Activated naive CD4-positive, alpha-beta T cell treated with Interleukin-2 at 50 U/mL for 16 hours (primary cell): ENCODE measurements at regions not wholly inside any gene's neighbourhood (a gene's known extent, or its start where the extent isn't known, plus 50 kb on each side); places are given as distances from the start of the nearest gene placed in this dataset.
"Not testable (repeated sequence)": the region's sequence is repeated elsewhere in the genome, so short reads cannot be mapped to it uniquely, and the experiment has no call there.

ENCODE experiments used
- DNase-seq: peaks from one replicate; pipeline ENCODE4 v3.0.0-alpha.2; 2020

- no peak for DNase-seq
These were observed 809.2 kb upstream of the SOX11 start for GRCh38 chr2:4882941-4883340.

GRCh38 chr2:4883375-4883774 lies 808.8 kb upstream of the SOX11 start:
- DNase-seq, result no peak

- DNase-seq, result no peak
These were observed 808.0 kb upstream of the SOX11 start for GRCh38 chr2:4884117-4884571.

- DNase-seq, result no peak
These were observed 800.8 kb upstream of the SOX11 start for GRCh38 chr2:4891394-4891793.

GRCh38 chr2:4895371-4895770 lies 796.8 kb upstream of the SOX11 start:
- DNase-seq, result no peak

- DNase-seq, result no peak
These were observed 793.5 kb upstream of the SOX11 start for GRCh38 chr2:4898706-4899105.

GRCh38 chr2:4900242-4900641 lies 791.9 kb upstream of the SOX11 start:
- no peak for DNase-seq

- DNase-seq, result no peak
These were observed 791.1 kb upstream of the SOX11 start for GRCh38 chr2:4900861-4901770.

- DNase-seq, result no peak
These were observed 788.4 kb upstream of the SOX11 start for GRCh38 chr2:4903656-4904348.

- DNase-seq, result no peak
These were observed 783.7 kb upstream of the SOX11 start for GRCh38 chr2:4908461-4908860.

GRCh38 chr2:4909346-4910009 lies 782.7 kb upstream of the SOX11 start:
- DNase-seq, result no peak

- no peak for DNase-seq
These were observed 778.1 kb upstream of the SOX11 start for GRCh38 chr2:4914036-4914435.

- no peak for DNase-seq
These were observed 777.6 kb upstream of the SOX11 start for GRCh38 chr2:4914551-4914950.

- DNase-seq, result no peak
These were observed 776.8 kb upstream of the SOX11 start for GRCh38 chr2:4915357-4915756.

GRCh38 chr2:4916094-4916493 lies 776.1 kb upstream of the SOX11 start:
- no peak for DNase-seq

GRCh38 chr2:4930704-4931103 lies 761.5 kb upstream of the SOX11 start:
- no peak for DNase-seq

GRCh38 chr2:4931721-4932365 lies 760.3 kb upstream of the SOX11 start:
- DNase-seq, result no peak

- DNase-seq, result not testable (repeated sequence)
These were observed 756.9 kb upstream of the SOX11 start for GRCh38 chr2:4935291-4935690.

GRCh38 chr2:4937550-4937949 lies 754.6 kb upstream of the SOX11 start:
- DNase-seq, result no peak

GRCh38 chr2:4938206-4938605 lies 754.0 kb upstream of the SOX11 start:
- no peak for DNase-seq

GRCh38 chr2:4942441-4942840 lies 749.7 kb upstream of the SOX11 start:
- no peak for DNase-seq

GRCh38 chr2:4947911-4948310 lies 744.3 kb upstream of the SOX11 start:
- no peak for DNase-seq

- DNase-seq, result no peak
These were observed 740.8 kb upstream of the SOX11 start for GRCh38 chr2:4951368-4951767.
